ENCODE measurements at regions not wholly inside any gene's neighbourhood (a gene's known extent, or its start where the extent isn't known, plus 50 kb on each side); places are given as distances from the start of the nearest gene placed in this dataset.
A peak's percentile ranks its signal among the peaks of the same experiment; 100 is the strongest.

DNA sequence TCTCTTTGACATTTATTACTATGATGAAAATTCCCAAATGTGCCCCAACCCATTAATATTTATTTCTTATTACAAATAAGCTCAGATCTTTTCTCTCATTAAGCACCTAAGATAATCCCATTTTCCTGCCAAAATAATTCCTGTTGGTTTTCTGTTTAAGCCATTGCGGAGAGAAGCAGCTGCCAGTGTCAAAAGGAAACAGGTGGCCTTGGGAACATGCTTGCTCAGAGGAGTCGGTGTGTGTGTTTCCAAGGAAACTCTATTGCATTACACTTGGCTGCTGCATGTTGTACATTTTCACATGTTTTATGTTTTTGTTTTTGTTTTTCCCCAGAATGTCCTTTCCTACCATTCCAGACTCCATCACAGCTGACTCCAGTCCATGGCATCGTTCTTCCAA lies 56.4 kb downstream of the CD24 start:
- 48 to 58% methylated on average over 3 of the region's 3 CpGs for WGBS, 2 donors
- no peaks in the 10 kb centered on the region for H3K36me3 ChIP-seq (ENCODE audit: control insufficient read depth in 2 of 2, insufficient read depth in 2 of 2, low read length in 1 of 2)

DNA sequence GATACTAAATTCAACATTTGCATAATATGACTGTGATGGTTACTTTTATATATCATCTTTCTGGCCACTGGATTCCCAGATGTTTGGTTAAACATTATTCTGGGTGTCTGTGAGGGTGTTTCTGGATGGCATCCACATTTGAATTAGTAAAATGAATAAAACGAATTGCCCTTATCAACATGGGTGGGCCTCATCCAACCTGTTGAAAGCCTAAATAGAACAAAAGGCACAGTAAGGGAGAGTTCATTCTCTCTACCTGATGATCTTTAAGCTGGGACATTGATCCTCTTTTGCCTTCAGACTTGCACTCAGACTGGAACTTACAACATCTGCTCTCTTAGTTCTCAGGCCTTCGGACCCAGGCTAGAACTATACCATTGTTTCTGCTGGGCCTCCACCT lies 57.6 kb downstream of the CD24 start:
- WGBS, 2 donors = 78 to 82% methylated on average over 2 of the region's 2 CpGs
- Histone ChIP-seq H3K4me1 (ENCODE audit: control insufficient read depth in 2 of 2, insufficient read depth in 2 of 2, low read length in 1 of 2) (peaks cover 0 to 4% of the 10 kb centered on the region in 2 donors), H3K4me3 (ENCODE audit: low read depth in 1 of 2, low read length in 2 of 2) (no peak overlapping the region), H3K27me3 (ENCODE audit: control insufficient read depth in 1 of 2, insufficient read depth in 2 of 2, low read length in 2 of 2) (no peaks in the 10 kb centered on the region), H3K9me3 (ENCODE audit: control insufficient read depth in 2 of 2, insufficient read depth in 1 of 2, low read depth in 1 of 2, low read length in 1 of 2) (no peaks in the 10 kb centered on the region), H3K27ac (ENCODE audit: low read depth in 2 of 2, low read length in 1 of 2) (no peak overlapping the region), H3K36me3 (ENCODE audit: control insufficient read depth in 2 of 2, insufficient read depth in 2 of 2, low read length in 1 of 2) (no peaks in the 10 kb centered on the region)

More for the DNA sequence above, 56.4 kb downstream of the CD24 start:
- H3K9me3 ChIP-seq (ENCODE audit: control insufficient read depth in 2 of 2, insufficient read depth in 1 of 2, low read depth in 1 of 2, low read length in 1 of 2) = no peaks in the 10 kb centered on the region
- no peak overlapping the region for H3K27ac ChIP-seq (ENCODE audit: low read depth in 2 of 2, low read length in 1 of 2)
- no peaks in the 10 kb centered on the region for H3K4me1 ChIP-seq (ENCODE audit: control insufficient read depth in 2 of 2, insufficient read depth in 2 of 2, low read length in 1 of 2)
- H3K27me3 ChIP-seq (ENCODE audit: control insufficient read depth in 1 of 2, insufficient read depth in 2 of 2, low read length in 2 of 2) = no peaks in the 10 kb centered on the region
- no peak overlapping the region for H3K4me3 ChIP-seq (ENCODE audit: low read depth in 1 of 2, low read length in 2 of 2)

DNA sequence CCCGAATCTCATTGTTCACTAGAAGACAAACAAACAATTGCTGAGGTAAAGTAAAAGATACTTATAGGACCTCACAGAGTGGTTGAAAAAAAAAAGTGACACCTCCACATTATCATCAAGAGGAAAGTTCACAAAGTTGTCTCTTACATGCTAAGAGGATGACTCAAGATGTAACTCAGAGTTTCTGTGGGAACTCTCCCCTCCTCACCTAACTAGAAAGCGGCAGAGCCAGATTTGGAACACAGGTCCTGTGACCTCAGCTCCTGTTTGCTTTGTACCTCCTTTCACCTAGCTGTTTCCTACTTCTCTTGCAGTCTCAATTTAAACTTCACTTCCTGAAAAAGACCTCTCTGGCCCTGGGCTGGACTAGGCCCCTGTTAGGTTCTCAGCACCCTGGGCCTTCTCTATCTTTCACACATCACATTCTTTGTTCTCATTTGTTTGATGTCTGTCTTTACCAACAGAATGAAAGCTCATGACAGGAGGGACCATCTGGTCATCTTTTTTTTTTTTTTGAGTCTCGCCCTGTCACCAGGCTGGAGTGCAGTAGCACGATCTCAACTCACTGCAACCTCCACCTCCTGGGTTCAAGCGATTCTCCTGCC lies 60.8 kb downstream of the CD24 start:
- Histone ChIP-seq H3K4me3 (ENCODE audit: low read depth in 1 of 2, low read length in 2 of 2) (no peak overlapping the region), H3K4me1 (ENCODE audit: control insufficient read depth in 2 of 2, insufficient read depth in 2 of 2, low read length in 1 of 2) (peaks cover 0 to 8% of the 10 kb centered on the region in 2 donors), H3K36me3 (ENCODE audit: control insufficient read depth in 2 of 2, insufficient read depth in 2 of 2, low read length in 1 of 2) (no peaks in the 10 kb centered on the region), H3K9me3 (ENCODE audit: control insufficient read depth in 2 of 2, insufficient read depth in 1 of 2, low read depth in 1 of 2, low read length in 1 of 2) (no peaks in the 10 kb centered on the region), H3K27me3 (ENCODE audit: control insufficient read depth in 1 of 2, insufficient read depth in 2 of 2, low read length in 2 of 2) (no peaks in the 10 kb centered on the region), H3K27ac (ENCODE audit: low read depth in 2 of 2, low read length in 1 of 2) (peak overlapping the region; percentile 83 to 91)
- 71 to 76% methylated on average over 3 to 5 of the region's 5 CpGs for WGBS, 2 donors

DNA sequence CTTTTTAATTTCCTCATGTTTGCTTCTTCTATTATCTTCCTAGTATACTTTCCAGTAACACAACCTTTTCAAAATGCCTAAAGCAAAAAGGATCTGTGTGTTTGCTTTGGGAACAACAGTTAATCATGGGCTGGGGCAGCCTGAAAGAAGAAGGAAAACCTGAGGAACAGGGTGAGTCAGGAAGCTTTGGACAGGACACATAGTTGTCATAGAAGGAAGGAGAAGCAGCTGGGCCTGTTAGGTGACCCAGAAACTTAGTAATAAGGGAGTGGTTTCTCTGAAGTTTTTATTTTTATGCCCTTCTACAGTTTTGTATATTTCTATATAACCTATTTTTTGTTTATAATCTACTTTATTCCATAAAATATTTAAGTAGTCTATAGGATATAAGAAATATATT lies 61.4 kb downstream of the CD24 start:
- H3K36me3 ChIP-seq (ENCODE audit: control insufficient read depth in 2 of 2, insufficient read depth in 2 of 2, low read length in 1 of 2) = no peaks in the 10 kb centered on the region
- peaks cover 0 to 8% of the 10 kb centered on the region in 2 donors for H3K4me1 ChIP-seq (ENCODE audit: control insufficient read depth in 2 of 2, insufficient read depth in 2 of 2, low read length in 1 of 2)
- no peak overlapping the region for H3K4me3 ChIP-seq (ENCODE audit: low read depth in 1 of 2, low read length in 2 of 2)
- no peaks in the 10 kb centered on the region for H3K27me3 ChIP-seq (ENCODE audit: control insufficient read depth in 1 of 2, insufficient read depth in 2 of 2, low read length in 2 of 2)
- H3K27ac ChIP-seq (ENCODE audit: low read depth in 2 of 2, low read length in 1 of 2) = peak overlapping the region; percentile 83 to 95
- no peaks in the 10 kb centered on the region for H3K9me3 ChIP-seq (ENCODE audit: control insufficient read depth in 2 of 2, insufficient read depth in 1 of 2, low read depth in 1 of 2, low read length in 1 of 2)

DNA sequence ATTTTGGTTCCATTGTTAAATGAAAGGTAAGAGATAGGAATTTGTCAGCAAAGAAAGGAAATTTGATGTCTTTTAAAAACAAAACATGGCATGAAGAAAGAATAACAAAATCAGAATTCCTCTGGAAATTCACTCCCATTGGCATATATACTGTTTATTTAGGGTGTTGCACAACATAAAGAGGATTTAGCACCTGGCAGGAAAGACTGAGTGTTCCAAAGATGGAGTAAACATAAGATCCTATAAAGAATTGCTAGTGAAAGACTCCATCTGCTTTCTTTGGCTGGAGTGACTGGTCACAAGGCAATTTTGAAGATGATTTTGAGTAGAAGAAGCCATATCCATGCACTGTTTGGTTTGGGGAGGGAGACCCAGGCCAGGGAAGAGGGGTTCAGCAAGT lies 62.4 kb downstream of the CD24 start:
- H3K4me1 ChIP-seq (ENCODE audit: control insufficient read depth in 2 of 2, insufficient read depth in 2 of 2, low read length in 1 of 2) = peaks cover 0 to 8% of the 10 kb centered on the region in 2 donors

DNA sequence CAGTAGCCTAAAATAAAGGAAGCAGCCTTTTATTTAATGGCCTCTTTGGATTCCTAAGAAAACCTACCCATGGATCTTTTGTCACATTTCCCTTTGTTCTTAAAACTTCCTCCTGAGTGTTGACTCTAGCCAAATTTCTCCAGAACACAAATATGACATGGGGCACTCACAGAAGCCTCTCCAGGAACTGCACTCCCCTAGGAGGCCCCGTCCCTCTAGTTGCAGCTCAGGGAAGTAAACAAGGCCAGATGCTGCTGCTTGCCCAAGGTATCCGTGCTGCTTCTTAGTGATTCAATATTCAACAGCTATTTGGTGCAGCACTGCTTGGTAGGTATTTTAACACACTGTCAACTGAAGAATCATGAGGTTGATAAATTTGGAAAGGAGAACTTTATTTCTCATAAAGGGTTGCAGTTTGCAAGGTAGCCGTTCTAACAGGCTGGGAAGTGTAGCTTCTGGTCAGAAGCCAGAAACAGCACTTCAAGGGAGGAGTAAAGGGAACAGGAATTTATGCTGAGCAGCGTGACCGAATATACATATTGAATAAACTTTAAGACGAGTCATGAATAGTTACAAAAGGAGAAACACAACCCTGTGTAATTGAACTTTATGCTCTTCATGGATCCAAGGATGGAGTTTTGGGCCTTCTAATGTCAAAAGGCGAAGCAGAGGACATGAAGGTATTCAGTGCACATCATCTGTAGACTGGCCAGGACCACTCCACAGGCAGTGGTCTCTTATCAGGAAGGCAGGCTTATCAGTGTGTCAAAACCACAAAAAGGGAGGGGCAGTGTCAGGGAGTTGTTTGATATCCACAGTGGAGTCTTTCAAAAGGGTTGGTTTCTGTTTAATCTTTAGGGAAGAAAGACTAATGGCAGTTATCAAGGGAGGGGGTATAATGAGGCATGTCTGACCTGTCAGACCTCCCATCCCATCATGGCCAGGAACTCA lies 63.3 kb downstream of the CD24 start:
- Histone ChIP-seq H3K9me3 (ENCODE audit: control insufficient read depth in 2 of 2, insufficient read depth in 1 of 2, low read depth in 1 of 2, low read length in 1 of 2) (no peaks in the 10 kb centered on the region), H3K27me3 (ENCODE audit: control insufficient read depth in 1 of 2, insufficient read depth in 2 of 2, low read length in 2 of 2) (no peaks in the 10 kb centered on the region), H3K36me3 (ENCODE audit: control insufficient read depth in 2 of 2, insufficient read depth in 2 of 2, low read length in 1 of 2) (no peaks in the 10 kb centered on the region), H3K27ac (ENCODE audit: low read depth in 2 of 2, low read length in 1 of 2) (peak overlapping the region; percentile 78 to 90), H3K4me3 (ENCODE audit: low read depth in 1 of 2, low read length in 2 of 2) (no peak overlapping the region), H3K4me1 (ENCODE audit: control insufficient read depth in 2 of 2, insufficient read depth in 2 of 2, low read length in 1 of 2) (peaks cover 0 to 8% of the 10 kb centered on the region in 2 donors)
- WGBS, 2 donors = 45 to 49% methylated on average over 7 of the region's 7 CpGs

More for the DNA sequence above, 62.4 kb downstream of the CD24 start:
- Histone ChIP-seq H3K9me3 (ENCODE audit: control insufficient read depth in 2 of 2, insufficient read depth in 1 of 2, low read depth in 1 of 2, low read length in 1 of 2) (no peaks in the 10 kb centered on the region), H3K27me3 (ENCODE audit: control insufficient read depth in 1 of 2, insufficient read depth in 2 of 2, low read length in 2 of 2) (no peaks in the 10 kb centered on the region), H3K27ac (ENCODE audit: low read depth in 2 of 2, low read length in 1 of 2) (peak overlapping the region; percentile 78 to 95), H3K4me3 (ENCODE audit: low read depth in 1 of 2, low read length in 2 of 2) (no peak overlapping the region), H3K36me3 (ENCODE audit: control insufficient read depth in 2 of 2, insufficient read depth in 2 of 2, low read length in 1 of 2) (no peaks in the 10 kb centered on the region)

DNA sequence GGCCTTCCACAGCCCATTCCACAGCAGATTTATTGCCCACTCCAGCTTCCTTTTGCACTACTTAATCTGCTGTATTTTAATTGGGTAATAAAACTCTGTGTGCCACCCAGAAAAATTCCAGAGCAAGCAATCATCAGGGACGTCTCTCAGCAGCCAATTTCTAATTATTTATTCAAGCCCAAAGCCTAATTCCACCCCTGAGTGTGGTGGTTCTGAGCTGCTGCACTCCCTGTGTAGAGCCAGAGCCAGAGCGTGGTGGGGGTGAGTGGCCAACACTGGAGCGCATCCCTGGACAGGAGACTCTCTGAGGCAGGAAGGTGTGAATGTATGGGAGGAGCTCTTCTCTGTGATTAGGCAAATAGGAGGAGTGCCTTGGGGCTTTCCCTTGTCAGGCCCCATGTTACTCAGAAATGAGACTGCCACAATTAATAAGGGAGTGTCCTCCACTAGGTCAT lies 66.1 kb downstream of the CD24 start:
- H3K4me3 ChIP-seq (ENCODE audit: low read depth in 1 of 2, low read length in 2 of 2) = no peak overlapping the region
- H3K4me1 ChIP-seq (ENCODE audit: control insufficient read depth in 2 of 2, insufficient read depth in 2 of 2, low read length in 1 of 2) = peaks cover 0 to 8% of the 10 kb centered on the region in 2 donors
- WGBS, 2 donors = 39 to 43% methylated on average over 3 of the region's 3 CpGs
- H3K9me3 ChIP-seq (ENCODE audit: control insufficient read depth in 2 of 2, insufficient read depth in 1 of 2, low read depth in 1 of 2, low read length in 1 of 2) = no peaks in the 10 kb centered on the region
- no peaks in the 10 kb centered on the region for H3K36me3 ChIP-seq (ENCODE audit: control insufficient read depth in 2 of 2, insufficient read depth in 2 of 2, low read length in 1 of 2)
- H3K27me3 ChIP-seq (ENCODE audit: control insufficient read depth in 1 of 2, insufficient read depth in 2 of 2, low read length in 2 of 2) = no peaks in the 10 kb centered on the region
- H3K27ac ChIP-seq (ENCODE audit: low read depth in 2 of 2, low read length in 1 of 2) = peak overlapping the region; percentile 81 to 87

DNA sequence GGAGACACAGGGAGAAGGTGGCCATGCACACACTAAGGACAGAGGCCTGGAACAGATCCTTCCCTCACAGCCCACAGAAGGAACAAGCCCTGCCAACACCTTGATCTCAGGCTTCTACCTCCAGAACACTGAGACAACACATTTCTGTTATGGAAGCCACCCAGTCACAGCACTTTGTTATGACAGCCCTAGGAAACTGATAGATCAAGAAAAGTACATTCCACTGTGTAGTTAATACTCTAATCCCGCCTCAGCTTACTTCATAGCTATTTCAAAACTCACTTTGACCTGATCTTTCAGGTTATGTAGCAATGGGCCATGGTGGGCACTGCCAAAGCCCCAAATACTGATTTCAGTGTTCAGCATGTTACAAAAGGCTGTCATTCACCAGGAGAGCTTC lies 66.8 kb downstream of the CD24 start:
- no peaks in the 10 kb centered on the region for H3K27me3 ChIP-seq (ENCODE audit: control insufficient read depth in 1 of 2, insufficient read depth in 2 of 2, low read length in 2 of 2)
- H3K27ac ChIP-seq (ENCODE audit: low read depth in 2 of 2, low read length in 1 of 2) = peak overlapping the region; percentile 81 to 87
- H3K36me3 ChIP-seq (ENCODE audit: control insufficient read depth in 2 of 2, insufficient read depth in 2 of 2, low read length in 1 of 2) = no peaks in the 10 kb centered on the region
- no peak overlapping the region for H3K4me3 ChIP-seq (ENCODE audit: low read depth in 1 of 2, low read length in 2 of 2)
- peaks cover 0 to 8% of the 10 kb centered on the region in 2 donors for H3K4me1 ChIP-seq (ENCODE audit: control insufficient read depth in 2 of 2, insufficient read depth in 2 of 2, low read length in 1 of 2)
- 46 to 48% methylated on average over 1 of the region's 1 CpG for WGBS, 2 donors
- H3K9me3 ChIP-seq (ENCODE audit: control insufficient read depth in 2 of 2, insufficient read depth in 1 of 2, low read depth in 1 of 2, low read length in 1 of 2) = no peaks in the 10 kb centered on the region

DNA sequence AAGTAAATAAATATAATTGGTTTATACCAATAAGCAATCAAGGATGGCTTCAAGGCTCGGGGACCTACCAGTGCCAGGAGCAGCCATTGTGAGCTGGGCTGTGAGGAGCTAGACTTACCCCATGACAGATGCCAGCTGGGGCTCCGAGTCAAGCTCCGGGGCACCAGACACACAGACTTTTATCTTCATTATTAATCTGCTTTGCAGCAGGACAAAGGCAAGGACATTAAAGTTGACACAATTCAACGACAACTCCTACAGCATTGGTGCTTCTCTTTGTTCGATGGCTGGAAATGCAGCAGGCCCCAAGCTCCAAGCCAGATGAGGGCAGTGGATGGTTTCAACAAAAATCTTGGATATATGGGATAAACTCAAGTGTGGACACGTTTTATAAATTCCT lies 68.3 kb downstream of the CD24 start:
- Histone ChIP-seq H3K27ac (ENCODE audit: low read depth in 2 of 2, low read length in 1 of 2) (no peak overlapping the region), H3K9me3 (ENCODE audit: control insufficient read depth in 2 of 2, insufficient read depth in 1 of 2, low read depth in 1 of 2, low read length in 1 of 2) (peaks cover 0 to 6% of the 10 kb centered on the region in 2 donors), H3K4me1 (ENCODE audit: control insufficient read depth in 2 of 2, insufficient read depth in 2 of 2, low read length in 1 of 2) (peaks cover 0 to 2% of the 10 kb centered on the region in 2 donors), H3K27me3 (ENCODE audit: control insufficient read depth in 1 of 2, insufficient read depth in 2 of 2, low read length in 2 of 2) (no peaks in the 10 kb centered on the region), H3K36me3 (ENCODE audit: control insufficient read depth in 2 of 2, insufficient read depth in 2 of 2, low read length in 1 of 2) (no peaks in the 10 kb centered on the region), H3K4me3 (ENCODE audit: low read depth in 1 of 2, low read length in 2 of 2) (no peak overlapping the region)
- WGBS, 2 donors = 84 to 86% methylated on average over 6 of the region's 6 CpGs
